HepG2 (cell line): ENCODE measurements at regions not wholly inside any gene's neighbourhood (a gene's known extent, or its start where the extent isn't known, plus 50 kb on each side); places are given as distances from the start of the nearest gene placed in this dataset.

ENCODE experiments used
- ATAC-seq: fragments of 200-7000 bp; cut with Tn5 transposase; 3 replicates; pipeline ENCODE4 v1.9.1; 2020; ENCODE audit warnings: mild to moderate bottlenecking, moderate library complexity
- BruUV-seq: library from RNA; stranded (reverse); fragments of 400-500 nt; replicated peaks from 2 replicates; lab custom pipeline; 2021; lab: Mats Ljungman, UMichigan
- CTCF ChIA-PET: fragments of 300-600 bp; formaldehyde crosslinking; extraction: SDS; loops from one replicate; lab custom pipeline; 2021; ENCODE audit warnings: low total read pairs, inconsistent platforms, low intra/inter-chr PET ratio; lab: Yijun Ruan, JAX
- POLR2A ChIA-PET: fragments of 350-600 bp; sonication (Branson Sonifier 250); formaldehyde crosslinking; loops from one replicate; lab custom pipeline; 2020; ENCODE audit warnings: antibody characterized with exemption, inconsistent platforms; lab: Yijun Ruan, JAX
- DNase-seq: peaks from one replicate; pipeline ENCODE4 v3.0.0-alpha.2; 2015; ENCODE audit warnings: low spot score
- FAIRE-seq: peaks from 3 replicates; lab custom pipeline; 2011; peaks lifted over from hg19 to GRCh38; lab: Jason Lieb, UNC
- H2AFZ ChIP-seq: one replicate; pipeline ENCODE4 v1.6.1; 2011; ENCODE audit warnings: low read length, inconsistent platforms
- H3K27ac ChIP-seq: fragments of 300-600 bp; 3 replicates; pipeline ENCODE4 v1.8.0; 2011; ENCODE audit warnings: mixed run types, mild to moderate bottlenecking, mixed read lengths, low read length, inconsistent platforms; ENCODE audit not compliant: insufficient read depth; ENCODE audit errors: extremely low read length
- H3K27me3 ChIP-seq, 2 experiments: fragments of 200-600 bp in 1 of 2; 2 replicates in 1 of 2; 3 replicates in 1 of 2; pipeline versions ENCODE4 v1.6.0 to v1.8.0; 2011; ENCODE audit warnings: low read length in 2 of 2, mild to moderate bottlenecking in 2 of 2, moderate library complexity in 2 of 2, inconsistent platforms in 1 of 2; ENCODE audit not compliant: insufficient read depth in 2 of 2, control insufficient read depth in 1 of 2
- H3K36me3 ChIP-seq, 2 experiments: fragments of 200-600 bp in 1 of 2; replicated peaks in 1 of 2; 2 replicates in 1 of 2; 3 replicates in 1 of 2; pipeline versions ENCODE4 v1.5.1 to v1.8.0; 2011; ENCODE audit warnings: low read length in 2 of 2, inconsistent platforms in 1 of 2; ENCODE audit not compliant: insufficient read depth in 2 of 2, control insufficient read depth in 1 of 2
- H3K4me1 ChIP-seq: 2 replicates; pipeline ENCODE4 v1.5.1; 2012; ENCODE audit warnings: low read length, inconsistent platforms; ENCODE audit not compliant: insufficient read depth
- H3K4me2 ChIP-seq: 2 replicates; pipeline ENCODE4 v1.6.0; 2011; ENCODE audit warnings: low read depth, low read length, inconsistent platforms
- H3K4me3 ChIP-seq, 3 experiments: fragments of 200-600 bp in 1 of 3; sonication (generic), shearing (Covaris generic) in 1 of 3; replicated peaks in 1 of 3; 2 replicates each; pipeline ENCODE4 v1.5.1; 2011 to 2016; ENCODE audit warnings: low read length in 3 of 3, inconsistent platforms in 2 of 3, low read depth in 2 of 3, mild to moderate bottlenecking in 2 of 3, control low read depth in 1 of 3, mixed read lengths in 1 of 3; ENCODE audit not compliant: insufficient read depth in 1 of 3
- H3K79me2 ChIP-seq: one replicate; pipeline ENCODE4 v1.6.1; 2011; ENCODE audit warnings: low read length, inconsistent platforms; ENCODE audit not compliant: insufficient read depth
- H3K9ac ChIP-seq: 2 replicates; pipeline ENCODE4 v1.6.0; 2011; ENCODE audit warnings: mild to moderate bottlenecking, low read depth, low read length, inconsistent platforms; ENCODE audit not compliant: insufficient read depth
- H3K9me3 ChIP-seq: 2 replicates; pipeline ENCODE4 v1.5.1; 2012; ENCODE audit warnings: mild to moderate bottlenecking, low read length
- H4K20me1 ChIP-seq: 2 replicates; pipeline ENCODE4 v1.6.0; 2011; ENCODE audit warnings: inconsistent platforms, mild to moderate bottlenecking, low read length, moderate library complexity; ENCODE audit not compliant: insufficient read depth
- FOXK1 ChIP-seq: sonication (generic); formaldehyde crosslinking; IDR thresholded peaks from 2 replicates; pipeline ENCODE4 v1.4.0; 2020; ENCODE audit warnings: low read depth, missing genetic modification reagents, borderline replicate concordance
- PRPF4 ChIP-seq: fragments of 200-400 bp; formaldehyde crosslinking; IDR thresholded peaks from 2 replicates; pipeline ENCODE4 v1.6.1; 2016; ENCODE audit warnings: low read length, low read depth; ENCODE audit not compliant: poor library complexity, severe bottlenecking
- TCF7 ChIP-seq: sonication (generic); IDR thresholded peaks from 2 replicates; pipeline ENCODE4 v1.6.1; 2016; ENCODE audit warnings: antibody characterized with exemption, low read depth
- ZNF557 ChIP-seq: sonication (generic); formaldehyde crosslinking; IDR thresholded peaks from 2 replicates; pipeline ENCODE4 v1.4.0; 2020; ENCODE audit warnings: missing genetic modification reagents
- ZNF761 ChIP-seq: sonication (generic); formaldehyde crosslinking; conservative IDR thresholded peaks from 2 replicates; pipeline ENCODE4 v1.4.0; 2020; ENCODE audit warnings: mild to moderate bottlenecking, missing genetic modification reagents
- ZNF768 ChIP-seq: sonication (generic); formaldehyde crosslinking; IDR thresholded peaks from 2 replicates; pipeline ENCODE4 v1.4.0; 2020; ENCODE audit warnings: missing genetic modification reagents
- WGBS: methylation state at CpG from one replicate; pipeline ENCODE4 v1.1.6; 2017; ENCODE audit warnings: low lambda C conversion rate; 5-methylcytosine and 5-hydroxymethylcytosine counted together
- in situ Hi-C: cut with HindIII; loops from 2 replicates; pipeline ENCODE4 v1.10.0; 2017; ENCODE audit warnings: low pct_unique_long_range_greater_than_20kb; ENCODE audit not compliant: extremely low pct_ligation_motif_present
- intact Hi-C: fragments of 100-400 bp; cut with micrococcal nuclease; formaldehyde crosslinking; loops from one replicate; pipeline ENCODE4 v1.10.0; 2022; ENCODE audit not compliant: unreplicated experiment
- TF ChIP-seq, protein P1 (sequence below): IDR thresholded peaks from 2 replicates; pipeline ENCODE4 v1.6.1; 2016; ENCODE audit warnings: missing genetic modification reagents, missing compliant biosample characterization
- TF ChIP-seq, protein P2 (sequence below): sonication (generic); formaldehyde crosslinking; conservative IDR thresholded peaks from 2 replicates; pipeline ENCODE4 v1.5.0; 2020; ENCODE audit warnings: missing genetic modification reagents

DNA sequence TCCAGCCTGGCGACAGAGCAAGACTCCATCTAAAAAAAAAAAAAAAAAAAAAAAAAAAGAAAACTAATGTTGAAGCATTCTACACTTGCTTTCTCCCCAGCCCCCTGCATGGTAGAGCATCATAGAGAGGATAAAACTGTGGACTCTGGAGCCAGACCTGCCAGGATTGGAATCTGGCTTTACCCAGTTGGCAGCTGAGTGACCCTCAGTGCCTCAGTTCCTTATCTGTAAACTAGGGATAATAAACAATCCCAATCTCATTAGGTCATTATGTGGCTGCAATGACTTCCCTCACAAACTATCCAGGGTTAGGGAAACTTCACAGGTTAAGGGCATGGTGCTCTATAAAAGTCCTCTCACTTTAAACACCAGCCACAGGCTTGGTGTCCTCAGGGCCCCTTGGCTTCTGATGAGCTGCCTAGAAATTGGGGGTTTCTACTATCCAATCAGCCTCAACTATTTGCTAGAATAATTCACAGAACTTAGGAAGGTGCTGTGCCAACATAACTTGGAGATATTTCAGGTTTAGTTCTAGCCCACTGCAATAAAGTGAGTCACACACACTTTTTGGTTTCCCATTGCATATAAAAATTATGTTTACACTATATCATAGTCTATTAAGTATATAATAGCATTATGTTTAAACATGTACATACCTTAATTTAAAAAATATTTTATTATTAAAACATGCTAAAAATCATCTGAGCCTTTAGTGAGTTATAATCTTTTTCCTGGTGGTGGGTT is 180.5 kb upstream of the B3GALT2 start (continued):
- TF ChIP-seq, protein P1, sequence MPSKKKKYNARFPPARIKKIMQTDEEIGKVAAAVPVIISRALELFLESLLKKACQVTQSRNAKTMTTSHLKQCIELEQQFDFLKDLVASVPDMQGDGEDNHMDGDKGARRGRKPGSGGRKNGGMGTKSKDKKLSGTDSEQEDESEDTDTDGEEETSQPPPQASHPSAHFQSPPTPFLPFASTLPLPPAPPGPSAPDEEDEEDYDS: no peak
- TF ChIP-seq, protein P2, sequence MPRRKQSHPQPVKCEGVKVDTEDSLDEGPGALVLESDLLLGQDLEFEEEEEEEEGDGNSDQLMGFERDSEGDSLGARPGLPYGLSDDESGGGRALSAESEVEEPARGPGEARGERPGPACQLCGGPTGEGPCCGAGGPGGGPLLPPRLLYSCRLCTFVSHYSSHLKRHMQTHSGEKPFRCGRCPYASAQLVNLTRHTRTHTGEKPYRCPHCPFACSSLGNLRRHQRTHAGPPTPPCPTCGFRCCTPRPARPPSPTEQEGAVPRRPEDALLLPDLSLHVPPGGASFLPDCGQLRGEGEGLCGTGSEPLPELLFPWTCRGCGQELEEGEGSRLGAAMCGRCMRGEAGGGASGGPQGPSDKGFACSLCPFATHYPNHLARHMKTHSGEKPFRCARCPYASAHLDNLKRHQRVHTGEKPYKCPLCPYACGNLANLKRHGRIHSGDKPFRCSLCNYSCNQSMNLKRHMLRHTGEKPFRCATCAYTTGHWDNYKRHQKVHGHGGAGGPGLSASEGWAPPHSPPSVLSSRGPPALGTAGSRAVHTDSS (CRISPR knock-in tag): no peak
- TF ChIP-seq ZNF557: no peak
- no peak for TF ChIP-seq TCF7
- no peak for TF ChIP-seq ZNF761 (CRISPR knock-in tag)

DNA sequence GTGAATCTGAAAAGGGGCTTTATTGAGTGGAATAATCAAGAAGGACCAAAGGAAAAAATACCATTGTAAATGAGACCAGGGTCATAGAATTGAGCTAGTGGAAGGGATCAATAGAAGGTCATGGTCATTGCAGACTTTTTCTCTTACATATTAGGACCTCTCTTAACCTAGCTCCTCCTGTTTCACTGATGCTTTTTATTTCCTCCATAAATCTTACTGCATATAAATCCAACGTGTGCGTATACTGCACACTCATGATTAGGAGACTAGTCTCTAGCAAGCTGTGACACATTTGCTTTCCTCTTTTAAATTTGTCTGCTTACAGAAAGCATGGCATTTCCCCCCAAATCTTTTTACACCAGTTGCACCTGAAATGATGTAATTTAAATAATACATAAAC is 179.6 kb upstream of the B3GALT2 start:
- 96% methylated on average over 2 of the region's 2 CpGs for WGBS
- Histone ChIP-seq H3K79me2 (no peaks in the 10 kb centered on the region), H3K9ac (no peak overlapping the region), H3K9me3 (no peaks in the 10 kb centered on the region), H3K27me3 (no peaks in the 10 kb centered on the region), H3K4me1 (no peaks in the 10 kb centered on the region), H3K4me3 (no peak overlapping the region), H3K27ac (no peak overlapping the region), H3K4me2 (no peak overlapping the region), H2AFZ (no peak overlapping the region), H4K20me1 (no peaks in the 10 kb centered on the region), H3K36me3 (no peaks in the 10 kb centered on the region)
- ChIA-PET POLR2A (no interaction called here), CTCF (no interaction called here)
- intact Hi-C loops (no loop called here), in situ Hi-C loops (no loop called here)
- DNase-seq: no peak
- ATAC-seq: no peak
- FAIRE-seq: no peak
- TF ChIP-seq FOXK1 (CRISPR knock-in tag) (no peak), PRPF4 (no peak), ZNF768 (CRISPR knock-in tag) (no peak), ZNF761 (CRISPR knock-in tag) (no peak)
- no TSS peak for BruUV-seq
